H9 (cell line): ENCODE measurements at regions not wholly inside any gene's neighbourhood (a gene's known extent, or its start where the extent isn't known, plus 50 kb on each side); places are given as distances from the start of the nearest gene placed in this dataset.

Experiments
- DNase-seq: peaks from one replicate; pipeline ENCODE4 v3.0.0-alpha.2; 2017
- H2AFZ ChIP-seq: one replicate; pipeline ENCODE4 v1.6.1; 2013; ENCODE audit warnings: mild to moderate bottlenecking, low read length, control low read depth, moderate library complexity
- H2AK5ac ChIP-seq: 2 replicates; pipeline ENCODE4 v1.6.1; 2013; ENCODE audit warnings: low read length, control low read depth, mixed read lengths; ENCODE audit not compliant: insufficient read length
- H2BK120ac ChIP-seq: one replicate; pipeline ENCODE4 v1.6.1; 2013; ENCODE audit warnings: low read depth, mild to moderate bottlenecking, low read length, control low read depth, inconsistent platforms; ENCODE audit not compliant: poor library complexity, severe bottlenecking
- H2BK12ac ChIP-seq: 2 replicates; pipeline ENCODE4 v1.6.1; 2013; ENCODE audit warnings: low read length, control low read depth, mixed read lengths, low read depth; ENCODE audit not compliant: insufficient read length
- H2BK15ac ChIP-seq: 2 replicates; pipeline ENCODE4 v1.6.1; 2013; ENCODE audit warnings: low read depth, low read length, control low read depth
- H2BK20ac ChIP-seq: one replicate; pipeline ENCODE4 v1.6.1; 2013; ENCODE audit warnings: low read depth, mild to moderate bottlenecking, low read length, control low read depth, inconsistent platforms; ENCODE audit not compliant: poor library complexity, severe bottlenecking
- H2BK5ac ChIP-seq: 2 replicates; pipeline ENCODE4 v1.6.1; 2013; ENCODE audit warnings: low read length, control low read depth, mixed read lengths; ENCODE audit not compliant: insufficient read length
- H3K14ac ChIP-seq: 2 replicates; pipeline ENCODE4 v1.6.1; 2013; ENCODE audit warnings: low read length, control low read depth; ENCODE audit not compliant: insufficient read depth
- H3K18ac ChIP-seq: 2 replicates; pipeline ENCODE4 v1.6.1; 2013; ENCODE audit warnings: low read depth, mild to moderate bottlenecking, mixed read lengths, low read length, control low read depth; ENCODE audit not compliant: insufficient read length
- H3K23ac ChIP-seq: 2 replicates; pipeline ENCODE4 v1.6.1; 2013; ENCODE audit warnings: low read length, control low read depth, mixed read lengths, low read depth; ENCODE audit not compliant: insufficient read length
- H3K23me2 ChIP-seq: 2 replicates; pipeline ENCODE4 v1.6.1; 2013; ENCODE audit warnings: low read depth, mild to moderate bottlenecking, mixed read lengths, low read length, control low read depth; ENCODE audit not compliant: insufficient read length, poor library complexity, severe bottlenecking
- H3K27ac ChIP-seq: 2 replicates; pipeline ENCODE4 v1.5.1; 2013; ENCODE audit warnings: low read length, control low read depth, mixed read lengths, low read depth; ENCODE audit not compliant: insufficient read length
- H3K27me3 ChIP-seq: 2 replicates; pipeline ENCODE4 v1.6.1; 2013; ENCODE audit warnings: low read length, control low read depth, inconsistent platforms; ENCODE audit not compliant: insufficient read depth
- H3K4ac ChIP-seq: 2 replicates; pipeline ENCODE4 v1.6.1; 2013; ENCODE audit warnings: low read depth, mild to moderate bottlenecking, control low read depth, inconsistent platforms, low read length, moderate library complexity
- H3K4me1 ChIP-seq: 2 replicates; pipeline ENCODE4 v1.6.1; 2013; ENCODE audit warnings: low read length, control low read depth, inconsistent platforms; ENCODE audit not compliant: insufficient read depth
- H3K4me2 ChIP-seq: 2 replicates; pipeline ENCODE4 v1.6.1; 2013; ENCODE audit warnings: low read length, control low read depth, mixed read lengths; ENCODE audit not compliant: insufficient read length, insufficient read depth
- H3K56ac ChIP-seq: 2 replicates; pipeline ENCODE4 v1.6.1; 2013; ENCODE audit warnings: low read depth, mild to moderate bottlenecking, mixed read lengths, low read length, control low read depth; ENCODE audit not compliant: insufficient read length
- H3K79me1 ChIP-seq: 2 replicates; pipeline ENCODE4 v1.6.1; 2013; ENCODE audit warnings: low read depth, mild to moderate bottlenecking, moderate library complexity, low read length, control low read depth, inconsistent platforms; ENCODE audit not compliant: insufficient read depth, poor library complexity, severe bottlenecking
- H3K79me2 ChIP-seq: 2 replicates; pipeline ENCODE4 v1.6.1; 2013; ENCODE audit warnings: low read length, control low read depth, inconsistent platforms; ENCODE audit not compliant: insufficient read depth
- H3K9ac ChIP-seq: 2 replicates; pipeline ENCODE4 v1.6.1; 2013; ENCODE audit warnings: low read length, control low read depth, mixed read lengths; ENCODE audit not compliant: insufficient read length; ENCODE audit errors: extremely low read depth
- H3K9me3 ChIP-seq: one replicate; pipeline ENCODE4 v1.6.1; 2013; ENCODE audit warnings: low read depth, low read length, inconsistent platforms; ENCODE audit not compliant: control insufficient read depth
- H3T11ph ChIP-seq: one replicate; pipeline ENCODE4 v1.6.1; 2013; ENCODE audit warnings: mild to moderate bottlenecking, low read length, control low read depth, inconsistent platforms
- H4K20me1 ChIP-seq: one replicate; pipeline ENCODE4 v1.6.1; 2013; ENCODE audit not compliant: control insufficient read depth, insufficient read length, insufficient read depth
- H4K5ac ChIP-seq: 2 replicates; pipeline ENCODE4 v1.6.1; 2013; ENCODE audit warnings: low read depth, mild to moderate bottlenecking, mixed read lengths, low read length, control low read depth; ENCODE audit not compliant: insufficient read length
- H4K8ac ChIP-seq: replicated peaks from 2 replicates; pipeline ENCODE4 v1.6.1; 2013; ENCODE audit warnings: low read length, control low read depth, mixed read lengths, low read depth; ENCODE audit not compliant: insufficient read length
- H4K91ac ChIP-seq: 2 replicates; pipeline ENCODE4 v1.6.1; 2013; ENCODE audit warnings: low read depth, mild to moderate bottlenecking, moderate library complexity, mixed read lengths, low read length, control low read depth; ENCODE audit not compliant: insufficient read length
- H3K27ac Mint-ChIP-seq, 3 experiments: 2 replicates in 2 of 3; 3 replicates in 1 of 3; pipeline ENCODE4 v1.8.0; 2020 to 2021; ENCODE audit warnings: mixed read lengths in 3 of 3, mild to moderate bottlenecking in 1 of 3, moderate library complexity in 1 of 3
- H3K27me3 Mint-ChIP-seq: 2 replicates; pipeline ENCODE4 v1.8.0; 2021; ENCODE audit warnings: low read depth, mild to moderate bottlenecking, moderate library complexity, mixed read lengths
- H3K36me3 Mint-ChIP-seq, 3 experiments: 2 replicates in 2 of 3; 3 replicates in 1 of 3; pipeline ENCODE4 v1.8.0; 2020 to 2021; ENCODE audit warnings: low read depth in 3 of 3, mixed read lengths in 3 of 3; ENCODE audit not compliant: insufficient read depth in 1 of 3
- H3K4me1 Mint-ChIP-seq, 2 experiments: 2 replicates each; pipeline ENCODE4 v1.8.0; 2020; ENCODE audit warnings: mixed read lengths in 2 of 2
- H3K4me3 Mint-ChIP-seq, 2 experiments: 2 replicates in 1 of 2; 3 replicates in 1 of 2; pipeline ENCODE4 v1.8.0; 2020 to 2021; ENCODE audit warnings: mild to moderate bottlenecking in 2 of 2, mixed read lengths in 2 of 2, moderate library complexity in 1 of 2
- H3K9me3 Mint-ChIP-seq, 2 experiments: 2 replicates in 1 of 2; 3 replicates in 1 of 2; pipeline ENCODE4 v1.8.0; 2020; ENCODE audit warnings: mild to moderate bottlenecking in 2 of 2, mixed read lengths in 2 of 2, moderate library complexity in 1 of 2
- WGBS: extraction: QIAGEN DNeasy Blood & Tissue Kit; methylation state at CpG from one replicate; pipeline ENCODE4 v1.1.7; 2013; ENCODE audit warnings: missing lambda C conversion rate, low lambda C conversion rate, mixed read lengths; ENCODE audit not compliant: insufficient read length; ENCODE audit errors: extremely low coverage; 5-methylcytosine and 5-hydroxymethylcytosine counted together
- TF ChIP-seq, protein P1 (sequence below): fragments of 200-600 bp; sonication (generic); conservative IDR thresholded peaks from 3 replicates; pipeline ENCODE4 v1.8.0; 2021; ENCODE audit warnings: antibody characterized with exemption, mild to moderate bottlenecking

DNA sequence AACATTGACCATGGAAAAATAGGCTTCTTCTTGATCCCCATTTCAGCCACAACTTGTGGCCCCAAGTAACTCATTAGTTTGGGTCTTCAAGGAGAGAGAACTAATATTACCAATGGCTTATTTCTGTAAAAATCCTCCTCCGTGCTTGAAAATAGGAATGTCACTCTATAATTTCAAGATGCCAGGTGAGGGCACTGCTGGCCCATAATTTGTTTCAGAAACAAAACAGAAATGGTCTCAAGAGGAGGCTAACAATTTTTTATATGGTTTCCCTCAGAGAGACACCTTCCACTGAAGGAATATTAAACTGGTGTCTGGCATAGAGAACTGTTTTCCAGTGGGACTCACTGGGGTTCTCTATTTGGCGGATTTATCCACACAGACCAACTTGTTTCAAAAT is 437.0 kb upstream of the TRPC7 start:
- Histone ChIP-seq H2BK12ac (no peak overlapping the region), H3K4me2 (no peak overlapping the region), H2AFZ (no peak overlapping the region), H3K23me2 (no peaks in the 10 kb centered on the region), H3K4me1 (no peaks in the 10 kb centered on the region), H4K20me1 (no peaks in the 10 kb centered on the region), H3K79me2 (no peaks in the 10 kb centered on the region), H3K9me3 (no peaks in the 10 kb centered on the region), H2BK5ac (no peak overlapping the region), H3K4ac (no peak overlapping the region), H3K27me3 (no peaks in the 10 kb centered on the region), H3K14ac (no peak overlapping the region), H3K18ac (no peak overlapping the region), H3K9ac (no peak overlapping the region), H2AK5ac (no peak overlapping the region), H2BK120ac (no peak overlapping the region), H3T11ph (no peak overlapping the region), H3K23ac (no peak overlapping the region), H4K5ac (no peak overlapping the region), H3K27ac (no peak overlapping the region), H3K56ac (no peak overlapping the region), H3K79me1 (no peaks in the 10 kb centered on the region), H2BK15ac (no peak overlapping the region), H4K8ac (no peak overlapping the region), H4K91ac (no peak overlapping the region), H2BK20ac (no peak overlapping the region)
- H3K4me3 Mint-ChIP-seq: no peak overlapping the region
- DNase-seq: no peak
- H3K27me3 Mint-ChIP-seq: no peaks in the 10 kb centered on the region
- TF ChIP-seq, protein P1, sequence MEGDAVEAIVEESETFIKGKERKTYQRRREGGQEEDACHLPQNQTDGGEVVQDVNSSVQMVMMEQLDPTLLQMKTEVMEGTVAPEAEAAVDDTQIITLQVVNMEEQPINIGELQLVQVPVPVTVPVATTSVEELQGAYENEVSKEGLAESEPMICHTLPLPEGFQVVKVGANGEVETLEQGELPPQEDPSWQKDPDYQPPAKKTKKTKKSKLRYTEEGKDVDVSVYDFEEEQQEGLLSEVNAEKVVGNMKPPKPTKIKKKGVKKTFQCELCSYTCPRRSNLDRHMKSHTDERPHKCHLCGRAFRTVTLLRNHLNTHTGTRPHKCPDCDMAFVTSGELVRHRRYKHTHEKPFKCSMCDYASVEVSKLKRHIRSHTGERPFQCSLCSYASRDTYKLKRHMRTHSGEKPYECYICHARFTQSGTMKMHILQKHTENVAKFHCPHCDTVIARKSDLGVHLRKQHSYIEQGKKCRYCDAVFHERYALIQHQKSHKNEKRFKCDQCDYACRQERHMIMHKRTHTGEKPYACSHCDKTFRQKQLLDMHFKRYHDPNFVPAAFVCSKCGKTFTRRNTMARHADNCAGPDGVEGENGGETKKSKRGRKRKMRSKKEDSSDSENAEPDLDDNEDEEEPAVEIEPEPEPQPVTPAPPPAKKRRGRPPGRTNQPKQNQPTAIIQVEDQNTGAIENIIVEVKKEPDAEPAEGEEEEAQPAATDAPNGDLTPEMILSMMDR: peak; percentile 63
- H3K4me1 Mint-ChIP-seq: no peaks in the 10 kb centered on the region
- H3K36me3 Mint-ChIP-seq: no peaks in the 10 kb centered on the region
- H3K9me3 Mint-ChIP-seq: no peaks in the 10 kb centered on the region
- WGBS: no CpG with 5 or more reads among the region's 2 CpGs
- H3K27ac Mint-ChIP-seq: no peak overlapping the region
